Activated CD4-positive, alpha-beta T cell treated with anti-CD3 and anti-CD28 coated beads, Interleukin-2, amount 50 U/mL, for 16 hours (primary cell): ENCODE measurements at regions not wholly inside any gene's neighbourhood (a gene's known extent, or its start where the extent isn't known, plus 50 kb on each side); places are given as distances from the start of the nearest gene placed in this dataset.

Experiments used
- DNase-seq: peaks from one replicate; pipeline ENCODE4 v3.0.0-alpha.2; 2020

DNA sequence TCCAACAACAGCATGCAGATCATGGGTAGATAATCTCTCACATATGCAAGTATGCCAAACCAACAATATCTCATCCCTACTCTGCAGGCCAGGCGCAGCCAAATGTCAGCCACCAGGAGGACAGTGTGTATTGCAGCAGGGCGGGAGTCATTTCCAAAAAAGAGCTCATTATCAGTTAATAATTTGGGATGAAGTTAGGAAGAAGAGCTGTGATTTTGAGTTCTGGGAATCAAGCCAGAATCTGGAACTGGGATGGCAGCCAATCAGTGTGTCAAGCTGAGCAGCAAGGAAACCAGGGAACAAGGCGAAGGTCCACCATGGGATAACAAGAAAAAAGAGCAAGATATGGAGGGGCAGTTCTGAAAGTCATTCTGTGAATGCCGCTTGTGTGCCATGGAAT lies 88.2 kb upstream of the CAMK2D start:
- no peak for DNase-seq

DNA sequence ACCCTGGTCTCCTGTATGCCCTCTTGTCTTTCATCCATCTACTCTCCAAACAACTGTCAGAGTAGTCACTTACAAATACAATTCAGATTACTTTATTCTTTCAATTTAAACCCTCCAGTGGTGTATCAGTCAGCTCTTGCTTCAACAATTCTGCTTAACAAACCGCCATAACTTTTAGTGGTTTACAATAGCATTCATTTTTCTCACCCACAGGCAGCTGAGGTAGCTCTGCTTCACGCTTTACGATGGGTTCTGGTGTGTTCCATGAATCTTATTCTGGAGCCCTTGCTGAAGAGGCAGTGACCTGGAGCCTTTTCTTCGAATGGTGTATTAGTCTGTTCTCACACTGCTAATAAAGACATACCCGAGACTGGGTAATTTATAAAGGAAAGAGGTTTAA lies 86.2 kb upstream of the CAMK2D start:
- no peak for DNase-seq

DNA sequence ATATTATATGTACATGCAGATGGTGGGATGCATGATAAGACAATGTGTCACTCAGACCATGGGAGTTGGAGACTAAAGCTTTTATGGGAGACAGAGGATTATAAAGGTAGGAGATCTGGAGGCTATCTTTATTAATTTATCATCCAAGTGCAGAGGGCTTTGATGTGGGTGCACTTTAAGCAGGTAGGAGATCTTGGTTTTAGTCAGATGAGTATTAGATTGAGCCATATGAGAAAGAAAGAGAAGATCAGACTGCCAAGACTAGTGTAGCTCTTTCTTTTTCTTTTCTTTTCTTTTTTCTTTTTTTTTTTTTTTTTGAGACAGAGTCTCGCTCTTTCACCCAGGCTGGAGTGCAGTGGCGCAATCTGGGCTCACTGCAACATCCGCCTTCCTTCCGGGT lies 84.9 kb upstream of the CAMK2D start:
- no peak for DNase-seq

DNA sequence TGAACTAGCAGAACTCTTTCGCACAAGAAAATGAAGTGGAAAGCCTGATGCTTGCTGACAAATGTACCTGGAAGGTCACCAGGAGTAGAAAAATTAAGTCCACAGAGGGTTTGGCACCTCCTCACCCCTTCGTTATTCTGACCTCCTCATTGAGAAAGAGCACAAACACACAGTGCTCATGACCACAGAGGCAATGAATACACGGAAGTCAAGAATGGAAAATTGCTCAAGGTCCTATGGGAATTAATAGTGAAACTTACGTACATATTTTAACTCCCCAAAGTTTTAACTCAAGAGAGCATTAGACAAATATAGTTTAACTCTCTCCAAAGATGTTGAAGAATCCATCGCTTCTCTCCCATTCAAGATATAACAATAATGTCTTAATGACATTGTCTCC lies 83.6 kb upstream of the CAMK2D start:
- DNase-seq, result no peak

DNA sequence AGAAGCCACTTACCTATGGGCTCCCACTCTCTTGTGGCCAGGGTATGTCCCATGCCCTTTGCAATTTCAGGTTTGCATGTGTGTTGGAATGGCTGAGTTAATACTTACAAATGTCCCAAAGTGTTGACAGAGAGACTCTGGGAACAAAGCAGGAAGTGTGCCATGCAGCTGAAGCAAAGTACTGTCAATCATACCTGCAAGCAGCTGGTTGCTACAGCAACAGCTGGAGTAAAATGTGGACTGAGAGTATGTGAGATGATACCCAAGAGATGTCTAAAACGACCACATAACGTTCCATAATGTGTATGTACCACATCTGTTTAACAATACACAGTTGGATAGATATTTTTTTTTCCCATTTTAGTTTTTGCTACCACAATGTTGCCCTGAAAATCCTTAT lies 82.8 kb upstream of the CAMK2D start:
- no peak for DNase-seq

DNA sequence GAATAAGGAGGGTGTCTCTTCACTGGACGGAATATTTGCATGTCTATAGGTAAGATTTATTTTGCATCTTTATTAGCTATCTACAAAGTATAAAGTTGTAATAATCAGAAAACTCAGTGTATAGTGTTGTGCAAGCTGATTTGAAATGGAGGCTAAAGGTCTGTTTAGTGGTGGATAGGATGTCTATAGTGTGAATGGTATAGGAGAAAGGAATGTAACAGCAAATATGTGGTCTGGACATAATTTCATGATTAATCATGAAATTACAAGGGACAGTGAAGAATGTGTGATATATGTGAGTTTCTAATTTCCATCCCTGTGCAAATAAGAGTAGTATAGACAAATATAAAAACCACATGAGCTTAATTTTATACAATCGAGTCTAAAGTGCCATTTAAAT lies 79.3 kb upstream of the CAMK2D start:
- no peak for DNase-seq

DNA sequence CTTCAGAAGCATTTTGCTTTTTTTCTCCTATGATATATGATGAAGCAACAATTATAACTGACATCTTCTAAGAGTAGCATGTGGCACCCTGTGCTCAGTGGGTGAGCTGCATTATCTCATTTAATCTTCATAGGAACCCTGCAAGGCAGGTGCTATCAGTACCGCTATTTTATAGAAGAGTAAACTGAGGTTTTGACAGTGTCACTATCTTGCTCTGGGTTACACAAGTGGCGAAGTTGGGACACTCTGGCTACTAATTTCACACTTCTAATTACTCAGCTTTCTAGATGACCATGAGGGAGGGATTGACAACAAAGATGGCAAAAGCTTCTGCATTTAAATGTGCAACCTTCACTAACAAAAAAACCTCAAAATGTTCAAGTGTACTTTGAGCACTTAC lies 76.9 kb upstream of the CAMK2D start:
- no peak for DNase-seq

DNA sequence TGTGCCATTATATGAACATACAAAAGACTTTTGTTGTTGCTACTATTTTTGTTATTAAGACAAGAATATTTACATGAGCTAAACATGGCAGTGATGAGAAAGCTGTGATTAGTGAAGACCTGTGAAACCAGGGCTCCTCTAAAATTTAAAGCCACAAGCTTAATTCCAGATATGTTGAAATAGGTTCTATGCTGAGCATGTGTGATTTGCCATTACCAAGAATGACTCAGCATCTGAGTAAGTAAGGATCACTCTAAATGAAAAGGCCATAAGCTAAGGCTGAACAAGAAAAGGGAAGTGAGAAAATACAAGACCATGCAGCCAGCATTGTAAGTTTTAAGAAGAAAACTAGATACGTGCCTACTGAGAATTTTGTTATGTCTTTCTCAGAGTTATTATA lies 75.9 kb upstream of the CAMK2D start:
- peak; percentile 48 for DNase-seq

DNA sequence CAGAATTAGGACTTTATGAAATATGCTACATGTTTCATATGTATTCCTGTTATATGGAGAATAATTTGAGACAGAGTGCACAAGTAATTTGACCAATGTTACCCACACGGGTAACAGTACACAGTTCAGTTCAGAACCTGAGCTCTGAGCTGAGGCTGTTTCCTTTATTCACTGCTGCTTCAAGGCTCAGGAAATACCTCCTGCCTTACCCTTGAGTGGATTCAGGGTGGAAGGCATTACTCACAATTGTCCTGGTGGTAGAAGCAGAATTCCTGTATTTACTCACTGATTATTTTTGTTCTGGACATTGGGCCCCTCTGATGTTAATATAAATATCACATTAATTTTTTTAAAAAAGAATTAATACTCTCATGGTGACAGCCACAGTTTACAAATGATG lies 73.5 kb upstream of the CAMK2D start:
- DNase-seq, result no peak

DNA sequence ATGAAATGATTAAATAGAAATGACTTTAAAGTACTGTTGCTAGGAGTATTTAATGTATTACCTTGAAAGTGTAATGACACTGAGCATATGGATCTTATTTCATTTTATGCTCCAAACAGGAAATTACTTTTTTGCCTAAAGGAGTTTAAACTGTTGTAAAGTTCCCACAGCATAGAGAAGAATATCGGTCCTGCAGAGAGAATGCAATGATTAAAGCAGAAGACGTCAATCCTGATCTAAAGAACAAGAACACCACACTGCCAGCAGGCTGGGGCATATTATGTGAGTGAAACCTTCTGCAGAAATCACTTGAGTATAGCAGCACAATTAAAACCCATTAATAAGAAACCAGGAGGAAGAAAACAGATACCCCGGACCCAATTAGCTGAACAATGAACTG lies 72.8 kb upstream of the CAMK2D start:
- DNase-seq, result no peak

DNA sequence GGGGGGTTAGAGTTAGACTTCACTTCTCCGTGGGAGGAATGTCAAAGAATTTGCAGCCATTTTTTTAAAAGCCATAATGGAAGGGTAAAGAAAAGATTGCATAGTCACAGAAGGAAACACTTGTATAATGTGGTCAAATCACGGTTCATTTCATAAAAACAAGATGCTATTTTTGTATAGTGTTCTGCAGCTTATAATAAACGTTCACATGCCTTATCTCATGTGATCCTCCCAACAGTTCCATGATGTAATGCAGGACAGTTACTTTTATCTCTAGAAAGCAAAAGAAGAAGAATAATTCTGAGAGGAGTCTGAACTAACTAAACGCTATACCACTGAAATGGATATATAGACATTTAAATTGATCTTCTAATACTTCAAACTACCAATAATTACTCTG lies 71.3 kb upstream of the CAMK2D start:
- DNase-seq, result no peak

DNA sequence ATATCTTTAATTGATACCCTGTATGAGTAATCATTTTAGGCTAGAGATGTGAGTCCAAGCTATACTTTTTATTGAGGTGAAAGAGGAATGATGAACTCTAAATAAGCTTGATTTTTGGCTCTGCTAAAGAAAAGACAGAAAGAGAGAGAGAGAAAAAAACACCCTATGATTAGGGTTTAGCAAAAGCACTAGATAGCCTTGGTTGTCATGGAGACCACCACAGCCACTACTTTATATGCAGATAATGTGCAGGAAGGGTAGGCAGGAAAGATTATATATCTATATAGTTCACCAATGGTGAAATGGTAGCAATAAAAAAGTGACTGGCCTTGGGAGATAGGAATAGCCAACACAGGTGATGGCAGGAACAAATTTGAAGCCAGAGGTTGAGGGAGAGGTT lies 69.9 kb upstream of the CAMK2D start:
- no peak for DNase-seq

DNA sequence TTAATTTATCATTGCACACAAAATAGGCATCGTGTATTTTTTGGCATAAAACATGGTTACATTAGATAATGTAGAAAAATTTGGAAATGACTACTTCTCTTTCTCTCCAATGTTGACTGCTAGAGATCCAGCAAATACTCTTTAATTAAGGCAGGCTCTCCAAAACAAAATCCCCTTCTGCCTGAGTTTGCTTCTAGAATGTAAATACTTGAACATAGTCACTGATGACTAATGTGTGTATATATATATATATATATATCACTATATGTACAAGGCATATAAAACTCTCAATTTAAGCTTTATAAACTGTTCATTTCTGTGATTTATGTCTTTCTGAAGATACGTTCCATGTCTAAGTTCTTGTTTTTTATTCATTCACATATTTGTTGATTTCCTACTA lies 67.2 kb upstream of the CAMK2D start:
- DNase-seq, result no peak

DNA sequence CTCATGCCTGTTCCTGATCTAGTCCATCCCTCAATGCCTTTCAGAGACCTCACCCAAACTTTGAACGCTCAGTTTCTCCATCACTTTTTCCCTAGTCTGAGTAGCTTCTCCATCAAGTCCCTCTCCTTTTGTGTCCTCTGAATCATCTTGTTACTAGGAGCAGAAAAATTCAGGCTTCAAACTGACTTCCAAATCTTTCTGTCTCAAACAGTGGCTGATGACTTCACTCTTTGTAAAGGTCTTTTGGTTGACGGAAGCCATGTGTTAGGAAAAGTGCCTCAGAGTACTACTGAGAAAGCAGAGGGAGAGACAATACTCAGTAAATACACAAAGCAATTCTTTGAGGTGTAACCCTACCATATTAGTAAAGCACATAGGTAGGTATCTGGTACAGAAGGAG lies 65.7 kb upstream of the CAMK2D start:
- no peak for DNase-seq

DNA sequence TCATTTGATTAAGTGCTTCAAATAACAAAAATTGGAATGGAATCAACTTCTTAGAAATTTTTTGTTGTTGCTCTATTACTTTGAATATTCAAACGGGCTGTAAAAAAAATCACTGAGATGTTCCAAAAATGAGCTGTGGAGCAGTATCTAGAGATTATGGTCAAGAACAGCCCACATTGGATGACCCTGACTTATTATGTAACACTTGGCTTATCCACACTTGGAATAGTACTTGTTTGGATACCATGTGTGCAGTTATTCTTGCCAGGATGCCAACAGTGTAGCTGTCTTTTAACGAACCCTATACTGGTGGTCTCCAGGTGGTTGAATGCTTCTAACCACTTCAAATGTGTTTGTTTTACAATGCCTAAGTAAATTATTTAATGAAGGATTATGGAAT lies 64.9 kb upstream of the CAMK2D start:
- no peak for DNase-seq

DNA sequence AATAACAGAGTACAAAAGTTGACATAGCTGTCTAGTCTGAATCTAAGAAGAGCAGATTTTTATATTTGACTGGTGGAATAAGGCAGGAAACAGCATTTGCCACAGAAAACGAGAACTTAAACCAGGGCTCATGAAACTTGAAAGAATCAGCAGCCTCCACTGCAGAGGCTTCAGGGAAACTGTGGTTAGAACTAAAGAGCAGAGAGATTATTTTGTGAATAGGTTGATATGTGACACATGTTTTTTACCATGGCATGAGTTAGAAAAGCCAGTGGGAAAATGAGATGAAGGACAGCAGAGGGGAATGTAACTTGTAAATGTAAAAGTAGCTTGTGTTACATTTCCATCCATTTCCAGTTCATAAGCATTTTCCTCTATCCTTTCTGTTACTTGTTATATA lies 63.7 kb upstream of the CAMK2D start:
- peak; percentile 58 for DNase-seq

DNA sequence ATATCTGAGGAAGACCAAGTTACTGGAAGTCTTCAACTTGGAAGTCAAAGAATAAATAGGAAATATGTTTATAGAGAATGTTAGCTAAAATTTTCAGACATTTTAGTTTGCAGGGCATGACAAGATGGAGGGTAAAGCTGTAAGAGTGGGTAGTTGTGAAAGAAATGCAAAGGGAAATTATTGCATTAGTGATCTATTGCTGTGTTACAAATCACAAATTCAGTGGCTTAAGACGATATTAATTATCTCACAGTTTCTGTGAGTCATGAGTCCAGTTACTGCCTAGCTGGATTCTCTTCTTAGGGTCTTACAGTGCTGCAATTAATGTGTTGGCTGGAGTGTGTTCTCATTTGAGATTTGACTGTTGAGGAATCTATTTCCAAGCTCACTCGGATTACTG lies 62.9 kb upstream of the CAMK2D start:
- no peak for DNase-seq

DNA sequence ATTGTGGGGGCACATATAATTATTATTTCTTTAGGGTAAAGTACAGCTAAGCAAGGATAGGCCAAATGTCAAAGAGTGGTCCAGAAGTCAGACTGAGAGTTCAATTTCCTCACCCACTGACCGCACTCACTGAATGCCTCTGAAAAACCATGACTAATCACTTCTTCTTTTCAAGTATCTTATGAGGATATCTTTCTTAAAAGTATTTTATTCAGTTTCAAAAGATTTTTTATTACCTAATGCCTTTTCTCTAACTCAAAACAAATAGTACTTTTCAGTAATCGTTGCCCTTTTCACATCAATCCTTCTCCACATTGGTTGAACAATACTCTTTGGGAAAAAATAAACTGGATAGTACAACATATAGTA lies 61.7 kb upstream of the CAMK2D start:
- DNase-seq, result peak; percentile 68

DNA sequence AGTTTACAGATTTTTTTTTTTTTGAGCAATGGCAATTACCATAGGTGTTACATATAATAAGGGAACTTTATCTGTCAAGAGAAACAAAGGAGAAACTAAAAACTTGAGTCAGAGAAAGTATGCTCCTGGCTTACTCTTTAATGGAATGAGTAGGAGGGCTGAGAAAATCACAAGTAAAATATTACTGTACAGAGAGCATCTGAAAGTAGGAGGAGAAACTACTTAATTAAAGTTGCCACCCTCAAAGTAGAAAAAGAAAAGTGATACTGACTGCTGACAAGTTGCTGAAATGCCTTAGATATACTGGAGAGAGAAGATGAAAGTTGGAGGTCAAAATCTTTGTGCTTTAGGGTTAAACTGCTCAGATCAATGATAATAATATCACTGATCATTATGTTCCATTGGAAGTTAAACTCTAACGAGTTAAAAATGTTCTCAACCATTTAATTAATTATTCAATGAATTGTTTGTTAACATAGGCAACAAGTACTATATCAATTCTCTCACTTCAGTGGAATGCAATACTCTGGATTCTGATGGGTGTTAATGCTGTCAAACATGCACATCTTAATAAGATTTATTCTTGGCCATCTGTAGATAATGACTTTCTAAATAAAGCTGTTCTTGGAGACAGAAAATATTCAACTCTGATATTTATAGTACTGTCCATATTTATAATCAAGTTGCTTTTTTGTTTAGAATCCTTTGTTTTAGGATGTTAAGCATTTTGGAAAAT lies 61.2 kb upstream of the CAMK2D start:
- DNase-seq, result peak; percentile 73

DNA sequence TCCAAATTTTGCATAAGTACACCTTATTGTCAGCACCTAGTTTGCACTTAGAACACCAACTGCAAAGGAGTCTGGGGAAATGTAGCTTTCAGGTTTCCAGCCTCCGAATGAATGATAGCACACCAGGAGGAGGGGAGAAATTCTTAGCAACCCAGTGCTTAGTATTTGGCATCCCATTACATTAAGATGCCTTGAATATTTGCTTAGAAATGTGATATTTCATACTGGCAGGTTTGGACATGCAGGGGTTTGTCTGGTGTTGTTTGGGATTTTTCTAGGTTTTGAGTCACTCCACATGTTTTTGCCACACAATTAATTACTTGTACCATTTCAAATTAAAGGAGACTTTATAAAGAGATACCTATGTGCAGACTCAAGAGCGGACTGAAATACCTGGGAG lies 60.3 kb upstream of the CAMK2D start:
- no peak for DNase-seq

DNA sequence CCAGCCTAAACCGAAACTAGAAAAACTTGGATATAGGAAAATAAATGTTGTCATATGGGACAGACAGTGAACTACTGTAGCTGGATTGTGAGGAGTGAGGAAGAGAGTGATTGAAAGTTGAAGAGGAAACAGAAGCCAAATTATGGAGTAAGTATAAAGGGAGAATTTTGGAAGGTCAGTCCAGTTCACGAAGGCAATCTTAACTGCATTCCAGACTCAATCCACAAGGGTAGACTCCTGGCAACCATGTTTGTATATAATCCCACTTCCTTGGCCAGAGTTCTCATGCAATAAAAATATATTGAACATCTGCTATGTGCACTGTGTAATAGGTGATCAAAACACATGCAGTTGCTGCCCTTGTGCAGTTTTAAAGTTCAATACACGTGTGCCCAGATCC lies 58.6 kb upstream of the CAMK2D start:
- no peak for DNase-seq

DNA sequence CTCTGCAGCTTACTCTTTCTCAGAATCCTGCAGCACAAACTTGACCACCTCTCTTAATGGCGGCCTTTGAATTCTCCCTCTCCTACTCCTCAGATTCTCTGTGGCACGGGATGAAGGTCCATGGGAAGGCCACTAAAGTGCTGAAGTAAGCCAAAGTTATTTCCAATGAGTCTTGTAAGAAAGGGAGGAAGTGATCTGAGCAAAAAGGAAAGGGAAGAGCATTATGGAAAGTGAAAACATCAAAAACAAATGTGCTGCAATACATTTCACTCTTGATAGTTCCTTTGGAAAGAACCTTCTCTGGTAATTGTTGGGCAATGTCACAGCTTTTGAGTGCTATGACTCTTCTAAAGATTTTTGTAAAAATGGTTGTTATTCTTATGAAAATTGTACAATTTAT lies 54.3 kb upstream of the CAMK2D start:
- no peak for DNase-seq

DNA sequence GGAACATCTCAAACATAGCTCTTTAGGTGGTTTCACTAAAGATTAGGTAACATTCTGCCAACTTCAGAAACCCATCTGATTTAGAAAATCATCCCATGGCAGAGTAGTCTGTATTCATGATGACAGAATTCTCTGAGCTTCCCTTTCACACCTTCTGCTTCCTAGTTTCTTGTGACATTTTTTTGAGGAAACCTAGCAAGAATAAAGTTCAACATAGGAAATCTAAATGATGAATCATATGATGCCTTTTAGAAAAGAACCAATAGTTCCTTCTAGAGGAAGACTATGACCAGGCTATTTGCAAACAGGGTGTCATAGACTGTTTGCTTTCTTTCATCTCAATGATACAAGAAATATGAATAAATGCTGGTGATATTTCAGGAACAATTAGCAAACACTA lies 49.8 kb upstream of the CAMK2D start:
- DNase-seq, result no peak
